ENCODE measurements at regions not wholly inside any gene's neighbourhood (a gene's known extent, or its start where the extent isn't known, plus 50 kb on each side); places are given as distances from the start of the nearest gene placed in this dataset.

GRCh38 chr4:120400441-120400840 is 333.8 kb upstream of the MAD2L1 start:
- Histone ChIP-seq H3K4me1 (ENCODE audit: control insufficient read depth in 1 of 2, insufficient read depth in 2 of 2, low read length in 2 of 2) (no peaks in the 10 kb centered on the region), H2AFZ (ENCODE audit: insufficient read depth, low read depth, low read length, poor library complexity, severe bottlenecking) (no peak overlapping the region), H3K9ac (ENCODE audit: insufficient read depth, low read length, poor library complexity, severe bottlenecking) (no peak overlapping the region), H3K27ac (ENCODE audit: low read depth in 1 of 2, low read length in 2 of 2) (no peak overlapping the region), H3K4me2 (replicated peaks; ENCODE audit: extremely low read depth, low read length, poor library complexity, severe bottlenecking) (no peak overlapping the region), H3K4me3 (replicated peaks in 1 of 3; ENCODE audit: low read depth in 2 of 3, low read length in 3 of 3) (no peak overlapping the region), H3K79me2 (ENCODE audit: insufficient read depth, low read length) (no peaks in the 10 kb centered on the region), H4K20me1 (ENCODE audit: insufficient read depth, low read length) (no peaks in the 10 kb centered on the region), H3K27me3 (ENCODE audit: control insufficient read depth in 2 of 2, insufficient read depth in 2 of 2, low read length in 2 of 2) (no peaks in the 10 kb centered on the region), H3K9me3 (replicated peaks in 1 of 2; ENCODE audit: control insufficient read depth in 1 of 2, insufficient read depth in 1 of 2, low read length in 2 of 2) (peaks cover 0 to 6% of the 10 kb centered on the region in 2 donors), H3K36me3 (replicated peaks in 1 of 2; ENCODE audit: control insufficient read depth in 1 of 2, insufficient read depth in 2 of 2, low read length in 2 of 2) (no peaks in the 10 kb centered on the region)
- intact Hi-C loops (cut with micrococcal nuclease): no loop called here
- Mint-ChIP-seq H3K27ac (no peak overlapping the region), H3K27me3 (ENCODE audit: low read depth in 3 of 3) (no peaks in the 10 kb centered on the region), H3K9me3 (peaks cover 0 to 16% (median 0%) of the 10 kb centered on the region in 7 donors), H3K36me3 (no peaks in the 10 kb centered on the region), H3K4me3 (no peak overlapping the region), H3K4me1 (no peaks in the 10 kb centered on the region)
- WGBS (ENCODE audit: insufficient coverage): no CpG with 5 or more reads among the region's 4 CpGs
- TF ChIP-seq CTCF (IDR thresholded peaks at IDR 0.05): no peak
- no peak for DNase-seq

- no peak for TF ChIP-seq CTCF (IDR thresholded peaks at IDR 0.05)
- Histone ChIP-seq H3K36me3 (replicated peaks in 1 of 2; ENCODE audit: control insufficient read depth in 1 of 2, insufficient read depth in 2 of 2, low read length in 2 of 2) (no peaks in the 10 kb centered on the region), H3K4me1 (ENCODE audit: control insufficient read depth in 1 of 2, insufficient read depth in 2 of 2, low read length in 2 of 2) (no peaks in the 10 kb centered on the region), H2AFZ (ENCODE audit: insufficient read depth, low read depth, low read length, poor library complexity, severe bottlenecking) (no peak overlapping the region), H3K9me3 (replicated peaks in 1 of 2; ENCODE audit: control insufficient read depth in 1 of 2, insufficient read depth in 1 of 2, low read length in 2 of 2) (peaks cover 0 to 6% of the 10 kb centered on the region in 2 donors), H3K9ac (ENCODE audit: insufficient read depth, low read length, poor library complexity, severe bottlenecking) (no peak overlapping the region), H3K27me3 (ENCODE audit: control insufficient read depth in 2 of 2, insufficient read depth in 2 of 2, low read length in 2 of 2) (no peaks in the 10 kb centered on the region), H3K27ac (ENCODE audit: low read depth in 1 of 2, low read length in 2 of 2) (no peak overlapping the region), H4K20me1 (ENCODE audit: insufficient read depth, low read length) (no peaks in the 10 kb centered on the region), H3K79me2 (ENCODE audit: insufficient read depth, low read length) (no peaks in the 10 kb centered on the region), H3K4me2 (replicated peaks; ENCODE audit: extremely low read depth, low read length, poor library complexity, severe bottlenecking) (no peak overlapping the region), H3K4me3 (replicated peaks in 1 of 3; ENCODE audit: low read depth in 2 of 3, low read length in 3 of 3) (no peak overlapping the region)
- Mint-ChIP-seq H3K27ac (no peak overlapping the region), H3K4me3 (no peak overlapping the region), H3K27me3 (ENCODE audit: low read depth in 3 of 3) (no peaks in the 10 kb centered on the region), H3K4me1 (no peaks in the 10 kb centered on the region), H3K9me3 (peaks cover 0 to 13% (median 0%) of the 10 kb centered on the region in 7 donors), H3K36me3 (no peaks in the 10 kb centered on the region)
- WGBS (ENCODE audit: insufficient coverage): no CpG with 5 or more reads among the region's 1 CpG
- intact Hi-C loops (cut with micrococcal nuclease): no loop called here
- DNase-seq: no peak
Observed at GRCh38 chr4:120399826-120400225, 333.2 kb upstream of the MAD2L1 start.
